MM.1S (cell line): ENCODE measurements at regions not wholly inside any gene's neighbourhood (a gene's known extent, or its start where the extent isn't known, plus 50 kb on each side); places are given as distances from the start of the nearest gene placed in this dataset.

ENCODE experiments used
- DNase-seq: peaks from one replicate; pipeline ENCODE4 v3.0.0-alpha.2; 2015
- H2AFZ ChIP-seq: fragments of 300-600 bp; sonication (generic); 2 replicates; pipeline ENCODE4 v1.6.0; 2016; ENCODE audit warnings: antibody characterized with exemption, low read length
- H3F3A ChIP-seq: fragments of 300-600 bp; sonication (generic); 2 replicates; pipeline ENCODE4 v1.6.1; 2016; ENCODE audit warnings: mild to moderate bottlenecking, antibody characterized with exemption, low read length, moderate library complexity, mixed read lengths; ENCODE audit not compliant: insufficient read depth
- H3K27ac ChIP-seq: fragments of 300-600 bp; sonication (generic); 2 replicates; pipeline ENCODE4 v1.5.1; 2016; ENCODE audit warnings: mild to moderate bottlenecking, low read length
- H3K27me3 ChIP-seq: fragments of 300-600 bp; sonication (generic); replicated peaks from 2 replicates; pipeline ENCODE4 v1.6.0; 2016; ENCODE audit warnings: low read length; ENCODE audit not compliant: insufficient read depth
- H3K36me3 ChIP-seq: fragments of 300-600 bp; sonication (generic); replicated peaks from 2 replicates; pipeline ENCODE4 v1.6.1; 2016; ENCODE audit warnings: mild to moderate bottlenecking, low read length, mixed read lengths; ENCODE audit not compliant: insufficient read depth
- H3K4me1 ChIP-seq: fragments of 300-600 bp; sonication (generic); 2 replicates; pipeline ENCODE4 v1.6.1; 2016; ENCODE audit warnings: low read length, mixed read lengths
- H3K4me2 ChIP-seq: fragments of 300-600 bp; sonication (generic); 2 replicates; pipeline ENCODE4 v1.6.0; 2016; ENCODE audit warnings: low read depth, low read length
- H3K4me3 ChIP-seq: fragments of 300-600 bp; sonication (generic); 2 replicates; pipeline ENCODE4 v1.5.1; 2016; ENCODE audit warnings: low read length, mixed read lengths
- H3K79me2 ChIP-seq: fragments of 300-600 bp; sonication (generic); 2 replicates; pipeline ENCODE4 v1.6.1; 2016; ENCODE audit warnings: mixed run types, low read length, mixed read lengths
- H3K9ac ChIP-seq: fragments of 300-600 bp; sonication (generic); 2 replicates; pipeline ENCODE4 v1.6.1; 2016; ENCODE audit warnings: low read length, mixed read lengths
- H3K9me2 ChIP-seq: fragments of 300-600 bp; sonication (generic); replicated peaks from 2 replicates; pipeline ENCODE4 v1.6.1; 2016; ENCODE audit warnings: mild to moderate bottlenecking, low read length, mixed read lengths; ENCODE audit not compliant: insufficient read depth
- H3K9me3 ChIP-seq: fragments of 300-600 bp; sonication (generic); replicated peaks from 2 replicates; pipeline ENCODE4 v1.6.1; 2016; ENCODE audit warnings: mild to moderate bottlenecking, low read length, mixed read lengths; ENCODE audit not compliant: insufficient read depth
- H4K20me1 ChIP-seq: fragments of 300-600 bp; sonication (generic); 2 replicates; pipeline ENCODE4 v1.6.1; 2016; ENCODE audit warnings: mild to moderate bottlenecking, low read length, moderate library complexity, mixed read lengths; ENCODE audit not compliant: insufficient read depth
- EZH2 ChIP-seq: fragments of 300-600 bp; sonication (generic); optimal IDR thresholded peaks from 2 replicates; pipeline ENCODE3; 2017; ENCODE audit warnings: low read depth, mild to moderate bottlenecking, antibody characterized with exemption, low read length, mixed read lengths
- EZH2phosphoT487 ChIP-seq: fragments of 300-600 bp; sonication (generic); IDR thresholded peaks from 2 replicates; pipeline ENCODE4 v1.6.1; 2018; ENCODE audit warnings: antibody characterized with exemption, low read length
- TF ChIP-seq, protein P1 (sequence below): fragments of 300-600 bp; sonication (generic); IDR thresholded peaks from 2 replicates; pipeline ENCODE4 v1.5.1; 2016; ENCODE audit warnings: antibody characterized with exemption, low read length, mixed read lengths

DNA sequence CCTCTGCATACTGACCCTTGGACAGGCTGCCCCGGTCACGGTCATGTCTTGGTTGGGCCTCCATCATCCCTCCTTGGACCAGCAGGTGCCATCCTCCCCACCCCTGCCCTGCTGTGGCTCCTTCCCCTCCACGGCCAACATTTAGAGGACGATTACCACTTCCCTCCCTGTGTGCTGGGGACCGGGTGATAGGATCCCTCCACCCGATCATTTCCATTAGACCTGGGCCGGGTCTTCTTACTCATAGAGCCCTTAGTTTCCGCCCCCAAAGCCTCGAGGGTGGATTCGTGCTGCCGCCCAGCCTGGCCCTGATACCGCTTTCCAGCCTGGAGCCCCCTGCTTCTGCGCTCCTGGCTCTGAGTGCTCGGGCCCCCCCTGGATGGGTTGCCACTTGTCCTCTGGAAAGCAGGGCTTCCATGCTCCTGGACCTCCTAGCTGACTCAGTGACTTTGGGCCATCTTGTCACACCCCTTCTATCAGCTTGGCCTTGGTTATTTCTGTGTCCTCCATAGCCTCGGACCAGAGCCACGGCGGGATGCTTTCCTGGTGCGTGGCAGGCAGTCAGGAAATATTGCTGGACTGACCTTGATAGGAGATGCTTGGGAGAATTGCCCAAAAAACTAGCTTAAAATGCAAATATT is 171.4 kb downstream of the SEC14L1 start:
- no peak for TF ChIP-seq EZH2phosphoT487
- TF ChIP-seq, protein P1, sequence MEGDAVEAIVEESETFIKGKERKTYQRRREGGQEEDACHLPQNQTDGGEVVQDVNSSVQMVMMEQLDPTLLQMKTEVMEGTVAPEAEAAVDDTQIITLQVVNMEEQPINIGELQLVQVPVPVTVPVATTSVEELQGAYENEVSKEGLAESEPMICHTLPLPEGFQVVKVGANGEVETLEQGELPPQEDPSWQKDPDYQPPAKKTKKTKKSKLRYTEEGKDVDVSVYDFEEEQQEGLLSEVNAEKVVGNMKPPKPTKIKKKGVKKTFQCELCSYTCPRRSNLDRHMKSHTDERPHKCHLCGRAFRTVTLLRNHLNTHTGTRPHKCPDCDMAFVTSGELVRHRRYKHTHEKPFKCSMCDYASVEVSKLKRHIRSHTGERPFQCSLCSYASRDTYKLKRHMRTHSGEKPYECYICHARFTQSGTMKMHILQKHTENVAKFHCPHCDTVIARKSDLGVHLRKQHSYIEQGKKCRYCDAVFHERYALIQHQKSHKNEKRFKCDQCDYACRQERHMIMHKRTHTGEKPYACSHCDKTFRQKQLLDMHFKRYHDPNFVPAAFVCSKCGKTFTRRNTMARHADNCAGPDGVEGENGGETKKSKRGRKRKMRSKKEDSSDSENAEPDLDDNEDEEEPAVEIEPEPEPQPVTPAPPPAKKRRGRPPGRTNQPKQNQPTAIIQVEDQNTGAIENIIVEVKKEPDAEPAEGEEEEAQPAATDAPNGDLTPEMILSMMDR, result no peak
- TF ChIP-seq EZH2, result no peak
- H3K4me1 ChIP-seq, result no peaks in the 10 kb centered on the region
- no peaks in the 10 kb centered on the region for H4K20me1 ChIP-seq
- DNase-seq, result no peak
- H3K27ac ChIP-seq, result no peak overlapping the region
- no peak overlapping the region for H2AFZ ChIP-seq
- no peak overlapping the region for H3K9ac ChIP-seq
- H3K27me3 ChIP-seq, result no peaks in the 10 kb centered on the region
- H3F3A ChIP-seq, result no peaks in the 10 kb centered on the region
- no peak overlapping the region for H3K4me2 ChIP-seq
- H3K9me3 ChIP-seq, result no peaks in the 10 kb centered on the region
- H3K79me2 ChIP-seq, result no peaks in the 10 kb centered on the region
- no peak overlapping the region for H3K4me3 ChIP-seq
- no peaks in the 10 kb centered on the region for H3K36me3 ChIP-seq
- H3K9me2 ChIP-seq, result no peaks in the 10 kb centered on the region

DNA sequence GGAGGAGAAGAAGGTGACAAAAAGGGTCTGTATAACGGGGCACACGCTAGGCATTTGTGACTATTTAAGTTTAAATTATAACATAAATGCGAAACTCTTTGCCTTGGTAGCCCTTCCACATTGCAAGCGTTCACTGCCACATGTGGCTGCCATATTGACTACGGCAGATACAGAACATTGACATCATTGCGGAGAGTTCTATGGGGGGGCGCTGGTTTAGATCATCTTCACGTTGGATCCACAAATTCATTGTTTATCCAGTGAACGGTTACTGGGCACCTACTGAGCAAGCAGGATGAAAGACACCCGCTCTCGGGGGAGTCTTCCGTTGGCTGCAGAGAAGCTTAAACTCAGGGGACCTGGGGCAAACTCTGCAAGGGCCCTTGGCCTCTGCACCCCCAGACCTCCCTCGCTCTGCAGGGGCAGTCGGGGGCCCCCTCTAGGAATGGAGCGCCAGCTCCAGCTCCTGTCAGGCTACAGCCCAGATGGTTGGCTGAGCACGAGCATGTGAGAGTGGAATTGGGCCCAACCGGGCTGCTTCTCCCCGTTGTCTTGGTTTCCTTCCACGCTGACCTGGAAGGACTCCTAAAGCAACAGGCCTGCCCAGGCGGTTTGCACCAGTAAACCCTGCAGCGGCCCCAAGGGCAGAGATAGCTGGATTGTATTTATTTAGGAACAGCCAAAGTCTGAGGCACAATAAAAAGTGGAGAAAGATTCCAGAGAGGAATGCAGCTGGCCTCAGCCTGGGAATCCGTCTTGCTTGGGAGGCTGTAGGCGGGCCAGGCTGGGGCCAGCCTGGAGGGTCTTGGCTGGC is 172.2 kb downstream of the SEC14L1 start:
- H3F3A ChIP-seq, result no peaks in the 10 kb centered on the region
- no peak overlapping the region for H2AFZ ChIP-seq
- no peaks in the 10 kb centered on the region for H3K9me3 ChIP-seq
- H3K27ac ChIP-seq, result no peak overlapping the region
- no peak overlapping the region for H3K9ac ChIP-seq
- H3K27me3 ChIP-seq, result no peaks in the 10 kb centered on the region
- H3K9me2 ChIP-seq, result no peaks in the 10 kb centered on the region
- no peaks in the 10 kb centered on the region for H3K79me2 ChIP-seq
- no peak for TF ChIP-seq EZH2
- TF ChIP-seq EZH2phosphoT487, result no peak
- TF ChIP-seq, protein P1, result no peak
- no peak overlapping the region for H3K4me3 ChIP-seq
- H4K20me1 ChIP-seq, result no peaks in the 10 kb centered on the region
- DNase-seq, result no peak
- H3K4me1 ChIP-seq, result no peaks in the 10 kb centered on the region
- no peaks in the 10 kb centered on the region for H3K36me3 ChIP-seq
- H3K4me2 ChIP-seq, result no peak overlapping the region

DNA sequence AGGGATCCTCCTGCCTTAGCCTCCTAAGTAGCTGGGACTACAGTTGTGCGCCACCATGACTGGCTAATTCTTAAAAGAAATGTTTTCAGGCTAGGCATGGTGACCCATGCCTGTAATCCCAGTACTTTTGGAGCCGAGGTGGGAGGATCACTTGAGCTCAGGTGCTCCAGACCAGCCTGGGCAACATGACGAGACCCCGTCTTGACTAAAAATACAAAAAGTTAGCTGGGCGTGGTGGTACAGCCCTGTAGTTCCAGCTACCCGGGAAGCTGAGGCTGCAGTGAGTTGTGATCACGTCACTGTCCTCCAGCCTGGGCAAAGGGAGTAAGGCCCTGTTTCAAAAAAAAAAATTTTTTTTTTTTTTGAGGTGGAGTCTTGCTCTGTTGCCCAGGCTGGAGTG is 173.1 kb downstream of the SEC14L1 start:
- H3K36me3 ChIP-seq, result no peaks in the 10 kb centered on the region
- no peak overlapping the region for H3K9ac ChIP-seq
- H3K9me3 ChIP-seq, result no peaks in the 10 kb centered on the region
- peaks cover 1% of the 10 kb centered on the region; the same call in 1 of the 2 replicates for H3K4me1 ChIP-seq
- peaks cover 6% of the 10 kb centered on the region for H3F3A ChIP-seq
- H3K9me2 ChIP-seq, result no peaks in the 10 kb centered on the region
- no peak overlapping the region for H2AFZ ChIP-seq
- DNase-seq, result no peak
- H3K4me3 ChIP-seq, result no peak overlapping the region
- 0 out of 2 replicates have a peak, but pooled peaks cover 4% of the 10 kb centered on the region for H3K79me2 ChIP-seq
- H3K27me3 ChIP-seq, result no peaks in the 10 kb centered on the region
- no peak overlapping the region for H3K27ac ChIP-seq
- H3K4me2 ChIP-seq, result no peak overlapping the region
- TF ChIP-seq, protein P1, result no peak
- TF ChIP-seq EZH2phosphoT487, result no peak
- no peak for TF ChIP-seq EZH2
- H4K20me1 ChIP-seq, result no peaks in the 10 kb centered on the region
